ENCODE measurements at regions not wholly inside any gene's neighbourhood (a gene's known extent, or its start where the extent isn't known, plus 50 kb on each side); places are given as distances from the start of the nearest gene placed in this dataset.

DNA sequence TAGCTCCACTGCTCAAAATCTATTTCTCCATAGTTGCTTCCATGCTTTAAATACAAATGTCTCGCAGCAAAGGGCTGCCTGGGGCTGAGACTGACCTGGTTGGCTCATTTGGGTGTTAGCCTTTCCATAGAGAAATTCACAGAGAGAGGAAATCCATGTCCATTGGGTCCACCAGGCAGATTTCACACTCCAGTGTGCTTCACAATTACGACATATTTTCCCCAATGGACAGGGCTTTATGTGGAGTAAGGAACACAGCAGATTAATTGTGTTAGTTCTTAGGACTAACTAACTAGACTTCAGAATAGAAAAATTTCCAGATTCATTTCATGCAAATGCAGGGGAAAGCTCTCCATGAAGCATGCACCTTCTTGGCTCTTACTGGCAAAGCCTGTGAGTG, 180.7 kb downstream of the FBXO15 start:
- Histone ChIP-seq H2AFZ (ENCODE audit: low read depth, low read length) (no peak overlapping the region), H3K27ac (ENCODE audit: low read length) (no peak overlapping the region)
- TF ChIP-seq, protein P1, sequence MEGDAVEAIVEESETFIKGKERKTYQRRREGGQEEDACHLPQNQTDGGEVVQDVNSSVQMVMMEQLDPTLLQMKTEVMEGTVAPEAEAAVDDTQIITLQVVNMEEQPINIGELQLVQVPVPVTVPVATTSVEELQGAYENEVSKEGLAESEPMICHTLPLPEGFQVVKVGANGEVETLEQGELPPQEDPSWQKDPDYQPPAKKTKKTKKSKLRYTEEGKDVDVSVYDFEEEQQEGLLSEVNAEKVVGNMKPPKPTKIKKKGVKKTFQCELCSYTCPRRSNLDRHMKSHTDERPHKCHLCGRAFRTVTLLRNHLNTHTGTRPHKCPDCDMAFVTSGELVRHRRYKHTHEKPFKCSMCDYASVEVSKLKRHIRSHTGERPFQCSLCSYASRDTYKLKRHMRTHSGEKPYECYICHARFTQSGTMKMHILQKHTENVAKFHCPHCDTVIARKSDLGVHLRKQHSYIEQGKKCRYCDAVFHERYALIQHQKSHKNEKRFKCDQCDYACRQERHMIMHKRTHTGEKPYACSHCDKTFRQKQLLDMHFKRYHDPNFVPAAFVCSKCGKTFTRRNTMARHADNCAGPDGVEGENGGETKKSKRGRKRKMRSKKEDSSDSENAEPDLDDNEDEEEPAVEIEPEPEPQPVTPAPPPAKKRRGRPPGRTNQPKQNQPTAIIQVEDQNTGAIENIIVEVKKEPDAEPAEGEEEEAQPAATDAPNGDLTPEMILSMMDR (IDR thresholded peaks at IDR 0.05; ENCODE audit: low read depth, low read length), result no peak
- TF ChIP-seq EZH2phosphoT487 (IDR thresholded peaks at IDR 0.05; ENCODE audit: low read depth), result no peak

DNA sequence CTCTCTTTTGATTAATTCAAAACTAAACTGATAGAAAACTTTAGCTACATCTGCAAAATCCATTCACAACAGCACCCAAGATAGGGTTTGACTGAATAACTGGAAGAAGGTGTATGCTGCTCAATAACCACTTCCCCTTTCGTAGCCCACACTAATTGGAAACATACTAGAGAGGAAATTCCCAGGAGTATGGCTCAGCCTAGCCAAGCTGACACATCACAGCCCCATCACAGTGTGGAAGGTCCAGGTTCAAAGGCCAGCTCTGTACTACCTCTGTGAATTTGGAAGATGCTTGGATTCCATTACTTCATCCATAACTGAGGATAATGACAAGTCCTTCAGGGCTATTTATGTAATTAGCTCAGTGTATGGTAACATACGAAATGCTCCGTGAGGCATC, 185.4 kb downstream of the FBXO15 start:
- no peak overlapping the region for H3K9ac ChIP-seq (ENCODE audit: low read length)
- H3K27me3 ChIP-seq (ENCODE audit: low read depth, low read length), result peaks cover 34% of the 10 kb centered on the region; the same call in 1 of the 2 replicates
- no peaks in the 10 kb centered on the region for H3K36me3 ChIP-seq (replicated peaks; ENCODE audit: low read depth, low read length)
- H3K4me3 ChIP-seq (ENCODE audit: low read length), result no peak overlapping the region
- no peak overlapping the region for H2AFZ ChIP-seq (ENCODE audit: low read depth, low read length)
- no peak overlapping the region for H3K4me2 ChIP-seq (ENCODE audit: low read length)
- peaks cover 8% of the 10 kb centered on the region for H3K4me1 ChIP-seq (ENCODE audit: low read length)
- H3K79me2 ChIP-seq (ENCODE audit: low read length), result no peaks in the 10 kb centered on the region
- H3K27ac ChIP-seq (ENCODE audit: low read length), result no peak overlapping the region
- TF ChIP-seq, protein P1 (IDR thresholded peaks at IDR 0.05; ENCODE audit: low read depth, low read length), result no peak
- TF ChIP-seq EZH2phosphoT487 (IDR thresholded peaks at IDR 0.05; ENCODE audit: low read depth), result no peak
- H3K9me3 ChIP-seq (ENCODE audit: insufficient read depth, low read length), result no peaks in the 10 kb centered on the region
- no peaks in the 10 kb centered on the region for H4K20me1 ChIP-seq (ENCODE audit: insufficient read depth, low read length)

More for the DNA sequence above, 180.7 kb downstream of the FBXO15 start:
- H3K4me2 ChIP-seq (ENCODE audit: low read length), result no peak overlapping the region
- H3K9ac ChIP-seq (ENCODE audit: low read length), result no peak overlapping the region
- H3K79me2 ChIP-seq (ENCODE audit: low read length), result no peaks in the 10 kb centered on the region
- H3K4me1 ChIP-seq (ENCODE audit: low read length), result peaks cover 6% of the 10 kb centered on the region
- no peak overlapping the region for H3K4me3 ChIP-seq (ENCODE audit: low read length)
- no peaks in the 10 kb centered on the region for H3K36me3 ChIP-seq (replicated peaks; ENCODE audit: low read depth, low read length)
- H4K20me1 ChIP-seq (ENCODE audit: insufficient read depth, low read length), result no peaks in the 10 kb centered on the region
- no peaks in the 10 kb centered on the region for H3K9me3 ChIP-seq (ENCODE audit: insufficient read depth, low read length)
- H3K27me3 ChIP-seq (ENCODE audit: low read depth, low read length), result no peaks in the 10 kb centered on the region

DNA sequence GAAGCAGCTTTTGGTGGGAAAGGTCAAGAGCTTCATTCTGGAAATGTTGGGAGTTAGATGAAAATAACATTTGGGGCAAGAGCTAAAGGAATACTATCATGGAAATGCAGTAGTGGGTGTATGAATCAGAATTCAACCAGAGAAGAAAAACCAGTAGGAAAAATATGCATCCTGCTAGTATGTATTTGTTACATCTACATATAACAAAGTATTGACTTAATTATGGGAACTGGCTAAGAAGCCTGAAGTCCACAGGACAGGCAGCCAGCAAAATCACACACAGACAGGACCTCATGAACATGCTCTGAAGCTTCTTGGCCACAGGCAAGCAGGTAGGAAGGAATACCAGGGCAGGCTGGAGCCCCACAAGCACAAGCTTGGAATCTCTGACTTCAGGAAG, 185.8 kb downstream of the FBXO15 start:
- Histone ChIP-seq H3K36me3 (replicated peaks; ENCODE audit: low read depth, low read length) (no peaks in the 10 kb centered on the region), H3K4me3 (ENCODE audit: low read length) (no peak overlapping the region), H3K79me2 (ENCODE audit: low read length) (no peaks in the 10 kb centered on the region), H3K4me2 (ENCODE audit: low read length) (no peak overlapping the region), H4K20me1 (ENCODE audit: insufficient read depth, low read length) (no peaks in the 10 kb centered on the region), H3K27ac (ENCODE audit: low read length) (no peak overlapping the region), H3K9ac (ENCODE audit: low read length) (no peak overlapping the region), H3K9me3 (ENCODE audit: insufficient read depth, low read length) (no peaks in the 10 kb centered on the region), H3K27me3 (ENCODE audit: low read depth, low read length) (peaks cover 38% of the 10 kb centered on the region; the same call in 1 of the 2 replicates), H2AFZ (ENCODE audit: low read depth, low read length) (no peak overlapping the region), H3K4me1 (ENCODE audit: low read length) (peaks cover 8% of the 10 kb centered on the region)
- TF ChIP-seq, protein P1 (IDR thresholded peaks at IDR 0.05; ENCODE audit: low read depth, low read length), result no peak
- no peak for TF ChIP-seq EZH2phosphoT487 (IDR thresholded peaks at IDR 0.05; ENCODE audit: low read depth)

DNA sequence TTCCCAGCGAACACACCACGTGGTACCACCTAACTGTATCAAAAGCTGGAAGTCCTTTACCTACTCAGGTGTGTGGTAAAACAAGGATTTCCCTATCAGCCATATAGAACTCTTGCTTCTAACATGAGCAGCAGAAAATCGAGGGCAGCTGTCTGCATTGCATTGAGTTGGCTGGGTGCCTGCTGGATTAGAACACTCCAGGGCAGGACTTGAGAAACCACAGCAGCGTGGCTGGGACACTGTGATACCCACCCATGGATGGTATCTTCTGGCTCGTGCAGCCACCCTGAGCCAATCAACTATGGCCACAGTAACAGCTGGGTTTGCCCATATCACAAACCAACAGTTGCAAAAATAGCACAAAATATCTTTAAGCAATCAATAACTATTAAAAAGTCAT, 188.3 kb downstream of the FBXO15 start:
- Histone ChIP-seq H3K27me3 (ENCODE audit: low read depth, low read length) (peaks cover 54% of the 10 kb centered on the region), H3K9ac (ENCODE audit: low read length) (no peak overlapping the region), H3K36me3 (replicated peaks; ENCODE audit: low read depth, low read length) (no peaks in the 10 kb centered on the region), H3K4me2 (ENCODE audit: low read length) (no peak overlapping the region), H3K9me3 (ENCODE audit: insufficient read depth, low read length) (no peaks in the 10 kb centered on the region), H3K4me3 (ENCODE audit: low read length) (no peak overlapping the region), H3K27ac (ENCODE audit: low read length) (no peak overlapping the region), H2AFZ (ENCODE audit: low read depth, low read length) (no peak overlapping the region), H4K20me1 (ENCODE audit: insufficient read depth, low read length) (no peaks in the 10 kb centered on the region), H3K4me1 (ENCODE audit: low read length) (peaks cover 8% of the 10 kb centered on the region), H3K79me2 (ENCODE audit: low read length) (no peaks in the 10 kb centered on the region)
- TF ChIP-seq, protein P1 (IDR thresholded peaks at IDR 0.05; ENCODE audit: low read depth, low read length), result no peak
- no peak for TF ChIP-seq EZH2phosphoT487 (IDR thresholded peaks at IDR 0.05; ENCODE audit: low read depth)

Measured in OCI-LY3 (cell line).